ENCODE measurements at regions not wholly inside any gene's neighbourhood (a gene's known extent, or its start where the extent isn't known, plus 50 kb on each side); places are given as distances from the start of the nearest gene placed in this dataset.

DNA sequence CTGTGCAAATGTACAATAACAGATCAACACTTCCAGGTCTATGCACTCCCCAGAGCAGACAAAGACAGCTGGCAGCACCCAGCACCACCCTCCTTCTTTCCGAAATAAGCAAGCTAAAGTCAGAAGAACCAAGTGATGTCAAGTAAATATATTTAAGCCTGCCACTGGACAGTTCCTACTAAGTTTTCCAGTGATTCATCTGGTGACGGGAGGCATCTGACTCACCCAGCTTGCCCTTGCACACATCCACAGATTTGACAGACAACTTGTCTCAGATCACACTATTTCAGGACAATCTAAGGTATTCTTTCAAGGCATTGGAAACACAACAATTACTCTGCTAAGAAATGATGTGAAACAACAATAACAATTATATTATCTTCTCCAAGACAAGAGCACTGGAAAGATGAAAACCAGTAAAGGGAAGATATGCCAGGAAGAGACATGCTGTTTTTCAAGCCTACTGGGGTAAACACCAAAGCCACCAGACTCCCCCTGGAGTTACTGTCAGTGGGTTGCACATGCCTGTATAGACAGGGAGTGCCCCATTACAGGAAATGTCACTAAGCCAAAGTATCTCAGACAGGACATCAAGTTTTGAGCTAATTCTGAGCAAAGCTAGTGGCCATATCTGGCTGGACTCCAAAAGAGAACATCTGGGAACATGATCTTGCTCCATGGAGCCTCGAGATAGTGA, 287.9 kb upstream of the KLHL29 start:
- Histone ChIP-seq H4K20me1 (ENCODE audit: insufficient read depth, low read depth, low read length) (no peaks in the 10 kb centered on the region), H3K79me2 (ENCODE audit: low read length) (no peaks in the 10 kb centered on the region), H3K27ac (ENCODE audit: low read length) (no peak overlapping the region), H3K4me2 (ENCODE audit: low read depth, low read length, poor library complexity, severe bottlenecking) (no peak overlapping the region), H3K9me3 (ENCODE audit: low read length) (no peaks in the 10 kb centered on the region), H3K27me3 (ENCODE audit: low read length) (no peaks in the 10 kb centered on the region), H3K9ac (ENCODE audit: low read length) (no peak overlapping the region), H3K4me3 (ENCODE audit: low read length) (no peak overlapping the region), H2AFZ (ENCODE audit: low read length) (no peak overlapping the region), H3K9me2 (replicated peaks; ENCODE audit: insufficient read depth, low read length) (no peaks in the 10 kb centered on the region), H3K4me1 (ENCODE audit: low read length) (no peaks in the 10 kb centered on the region), H3K36me3 (ENCODE audit: insufficient read depth, low read length) (no peaks in the 10 kb centered on the region)
- DNase-seq, result no peak

DNA sequence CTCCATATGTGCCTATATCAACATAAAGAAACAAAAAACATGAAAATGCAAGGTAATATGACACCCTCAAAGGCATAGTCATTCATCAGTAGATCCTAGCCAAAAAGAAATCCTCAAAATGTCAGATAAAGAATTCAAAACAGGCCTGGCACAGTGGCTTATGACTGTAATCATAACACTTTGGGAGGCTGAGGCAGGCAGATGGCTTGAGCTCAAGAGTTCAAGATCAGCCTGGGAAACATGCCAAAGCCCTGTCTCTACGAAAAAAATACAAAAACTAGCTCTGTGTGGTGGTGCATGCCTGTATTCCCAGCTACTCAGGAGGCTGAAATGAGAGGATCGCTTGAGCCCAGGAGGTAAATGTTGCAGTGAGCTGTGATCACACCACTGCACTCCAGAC, 284.6 kb upstream of the KLHL29 start:
- H3K27me3 ChIP-seq (ENCODE audit: low read length), result peaks cover 3% of the 10 kb centered on the region; the same call in 1 of the 2 replicates
- no peaks in the 10 kb centered on the region for H3K9me2 ChIP-seq (replicated peaks; ENCODE audit: insufficient read depth, low read length)
- no peak overlapping the region for H2AFZ ChIP-seq (ENCODE audit: low read length)
- H3K9ac ChIP-seq (ENCODE audit: low read length), result no peak overlapping the region
- H3K36me3 ChIP-seq (ENCODE audit: insufficient read depth, low read length), result no peaks in the 10 kb centered on the region
- H3K4me1 ChIP-seq (ENCODE audit: low read length), result no peaks in the 10 kb centered on the region
- no peaks in the 10 kb centered on the region for H3K9me3 ChIP-seq (ENCODE audit: low read length)
- H3K4me3 ChIP-seq (ENCODE audit: low read length), result no peak overlapping the region
- no peak overlapping the region for H3K4me2 ChIP-seq (ENCODE audit: low read depth, low read length, poor library complexity, severe bottlenecking)
- H3K79me2 ChIP-seq (ENCODE audit: low read length), result no peaks in the 10 kb centered on the region
- H4K20me1 ChIP-seq (ENCODE audit: insufficient read depth, low read depth, low read length), result no peaks in the 10 kb centered on the region
- DNase-seq, result no peak
- H3K27ac ChIP-seq (ENCODE audit: low read length), result no peak overlapping the region

DNA sequence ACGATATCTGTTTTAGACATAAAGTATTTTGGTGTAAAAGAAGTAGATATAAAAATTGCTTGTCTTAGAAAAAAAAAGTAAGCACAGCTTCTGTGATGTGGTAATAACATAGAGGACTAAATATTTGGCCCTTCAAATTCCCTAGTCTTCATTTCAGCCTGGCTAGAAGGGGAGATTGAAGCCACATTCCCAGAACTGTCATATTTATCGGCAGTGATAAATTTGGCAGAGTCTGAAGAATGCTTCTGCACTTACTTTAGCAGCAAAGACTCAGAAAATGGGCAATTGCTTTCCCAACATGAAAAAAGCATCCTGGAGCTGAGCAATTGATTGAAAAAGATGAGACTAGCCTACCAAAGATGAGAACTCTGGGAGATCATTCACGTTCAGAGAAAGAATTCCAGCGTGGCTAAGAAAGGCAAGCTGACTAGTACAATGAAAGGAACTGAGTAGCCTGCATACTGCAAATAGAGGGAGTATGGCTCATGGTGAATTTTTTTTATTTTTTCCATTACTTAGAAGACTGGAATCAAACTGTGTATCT, 278.7 kb upstream of the KLHL29 start:
- H3K9me2 ChIP-seq (replicated peaks; ENCODE audit: insufficient read depth, low read length), result no peaks in the 10 kb centered on the region
- no peak overlapping the region for H3K9ac ChIP-seq (ENCODE audit: low read length)

DNA sequence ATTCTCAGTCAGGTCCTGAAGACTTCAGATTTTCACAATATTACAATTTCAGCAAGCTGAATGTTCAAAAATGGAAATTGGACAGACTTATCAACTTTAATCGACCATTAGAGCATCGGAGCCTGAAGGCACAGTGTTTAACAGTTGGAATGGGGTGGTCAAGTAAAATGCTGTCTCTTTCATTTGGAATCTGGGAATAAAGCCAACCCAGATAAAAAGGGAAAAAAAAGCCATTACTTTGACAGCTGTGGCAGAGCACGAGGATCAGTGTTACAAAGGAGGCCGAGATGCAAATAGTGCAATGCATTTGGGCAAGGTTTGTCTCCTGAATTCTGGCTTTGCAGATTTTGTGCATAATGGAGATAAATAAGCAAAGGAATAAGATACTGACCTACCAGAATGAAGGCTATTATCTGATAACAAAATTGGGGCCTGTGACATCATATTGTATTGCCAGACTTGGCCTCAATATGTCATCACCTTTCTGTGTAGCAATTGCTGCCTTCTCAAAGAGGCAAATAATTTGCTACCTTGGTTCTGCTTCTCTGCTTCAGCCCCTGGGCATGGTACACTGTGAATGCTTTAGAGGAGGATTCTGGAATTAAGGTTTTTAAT, 277.5 kb upstream of the KLHL29 start:
- Histone ChIP-seq H2AFZ (ENCODE audit: low read length) (no peak overlapping the region), H3K36me3 (ENCODE audit: insufficient read depth, low read length) (no peaks in the 10 kb centered on the region), H3K4me3 (ENCODE audit: low read length) (no peak overlapping the region), H3K4me1 (ENCODE audit: low read length) (no peaks in the 10 kb centered on the region), H3K9ac (ENCODE audit: low read length) (no peak overlapping the region), H3K4me2 (ENCODE audit: low read depth, low read length, poor library complexity, severe bottlenecking) (no peak overlapping the region), H3K27me3 (ENCODE audit: low read length) (peaks cover 3% of the 10 kb centered on the region; the same call in 1 of the 2 replicates), H3K9me2 (replicated peaks; ENCODE audit: insufficient read depth, low read length) (no peaks in the 10 kb centered on the region), H3K27ac (ENCODE audit: low read length) (no peak overlapping the region), H3K9me3 (ENCODE audit: low read length) (no peaks in the 10 kb centered on the region), H4K20me1 (ENCODE audit: insufficient read depth, low read depth, low read length) (no peaks in the 10 kb centered on the region), H3K79me2 (ENCODE audit: low read length) (no peaks in the 10 kb centered on the region)
- DNase-seq, result no peak

More for the DNA sequence above, 278.7 kb upstream of the KLHL29 start:
- Histone ChIP-seq H3K4me3 (ENCODE audit: low read length) (no peak overlapping the region), H3K27me3 (ENCODE audit: low read length) (peaks cover 3% of the 10 kb centered on the region; the same call in 1 of the 2 replicates), H3K79me2 (ENCODE audit: low read length) (no peaks in the 10 kb centered on the region), H2AFZ (ENCODE audit: low read length) (no peak overlapping the region), H3K4me1 (ENCODE audit: low read length) (no peaks in the 10 kb centered on the region), H3K9me3 (ENCODE audit: low read length) (no peaks in the 10 kb centered on the region), H3K27ac (ENCODE audit: low read length) (no peak overlapping the region), H3K4me2 (ENCODE audit: low read depth, low read length, poor library complexity, severe bottlenecking) (no peak overlapping the region), H3K36me3 (ENCODE audit: insufficient read depth, low read length) (no peaks in the 10 kb centered on the region), H4K20me1 (ENCODE audit: insufficient read depth, low read depth, low read length) (no peaks in the 10 kb centered on the region)
- DNase-seq, result no peak

DNA sequence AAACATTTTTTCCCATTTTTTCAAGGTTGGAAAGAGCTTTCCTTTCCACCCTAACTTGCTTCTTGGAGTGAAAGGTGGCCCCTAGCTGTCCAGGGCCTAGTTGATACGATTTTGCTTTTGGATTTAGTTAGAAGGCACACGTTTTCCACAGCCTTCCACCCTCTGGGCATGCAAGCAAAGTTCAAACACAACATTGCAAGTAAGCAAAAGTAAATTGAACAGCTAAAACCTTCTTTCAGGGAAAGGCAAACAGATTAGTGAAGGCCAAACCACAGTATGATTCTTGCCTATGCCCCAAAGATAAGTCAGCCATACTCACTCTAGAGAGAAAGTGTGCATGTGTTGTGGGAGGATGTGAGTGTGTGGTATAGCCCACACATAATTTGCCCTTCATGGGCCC, 273.7 kb upstream of the KLHL29 start:
- Histone ChIP-seq H3K4me2 (ENCODE audit: low read depth, low read length, poor library complexity, severe bottlenecking) (no peak overlapping the region), H2AFZ (ENCODE audit: low read length) (no peak overlapping the region), H3K9ac (ENCODE audit: low read length) (no peak overlapping the region), H3K36me3 (ENCODE audit: insufficient read depth, low read length) (no peaks in the 10 kb centered on the region), H3K27me3 (ENCODE audit: low read length) (no peaks in the 10 kb centered on the region), H4K20me1 (ENCODE audit: insufficient read depth, low read depth, low read length) (no peaks in the 10 kb centered on the region), H3K4me3 (ENCODE audit: low read length) (no peak overlapping the region), H3K9me2 (replicated peaks; ENCODE audit: insufficient read depth, low read length) (no peaks in the 10 kb centered on the region), H3K79me2 (ENCODE audit: low read length) (no peaks in the 10 kb centered on the region), H3K27ac (ENCODE audit: low read length) (no peak overlapping the region), H3K9me3 (ENCODE audit: low read length) (no peaks in the 10 kb centered on the region), H3K4me1 (ENCODE audit: low read length) (no peaks in the 10 kb centered on the region)
- no peak for DNase-seq

DNA sequence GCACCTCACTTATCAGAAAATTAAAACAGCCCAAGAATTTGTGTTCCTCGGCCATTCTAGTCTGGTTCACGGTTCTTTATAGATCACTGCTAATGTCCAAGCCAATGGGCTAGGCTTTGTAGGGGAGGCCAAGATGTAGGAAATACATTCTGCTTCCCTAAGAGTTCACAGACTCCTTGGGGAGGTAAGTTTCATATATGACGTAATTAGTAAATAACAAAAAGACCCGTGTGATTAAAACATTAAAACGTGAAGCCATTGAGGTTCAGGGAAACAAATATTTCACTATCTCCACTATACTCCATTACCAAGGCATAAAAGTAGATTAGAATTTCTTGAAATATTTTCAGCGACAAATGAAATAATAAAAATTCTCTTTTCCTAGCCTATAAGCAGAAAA, 272.5 kb upstream of the KLHL29 start:
- Histone ChIP-seq H4K20me1 (ENCODE audit: insufficient read depth, low read depth, low read length) (no peaks in the 10 kb centered on the region), H3K4me1 (ENCODE audit: low read length) (no peaks in the 10 kb centered on the region), H3K4me3 (ENCODE audit: low read length) (no peak overlapping the region), H3K9me2 (replicated peaks; ENCODE audit: insufficient read depth, low read length) (no peaks in the 10 kb centered on the region), H3K9me3 (ENCODE audit: low read length) (no peaks in the 10 kb centered on the region), H3K36me3 (ENCODE audit: insufficient read depth, low read length) (no peaks in the 10 kb centered on the region), H2AFZ (ENCODE audit: low read length) (no peak overlapping the region), H3K27ac (ENCODE audit: low read length) (no peak overlapping the region), H3K79me2 (ENCODE audit: low read length) (no peaks in the 10 kb centered on the region), H3K27me3 (ENCODE audit: low read length) (no peaks in the 10 kb centered on the region), H3K9ac (ENCODE audit: low read length) (no peak overlapping the region), H3K4me2 (ENCODE audit: low read depth, low read length, poor library complexity, severe bottlenecking) (no peak overlapping the region)
- DNase-seq, result no peak

DNA sequence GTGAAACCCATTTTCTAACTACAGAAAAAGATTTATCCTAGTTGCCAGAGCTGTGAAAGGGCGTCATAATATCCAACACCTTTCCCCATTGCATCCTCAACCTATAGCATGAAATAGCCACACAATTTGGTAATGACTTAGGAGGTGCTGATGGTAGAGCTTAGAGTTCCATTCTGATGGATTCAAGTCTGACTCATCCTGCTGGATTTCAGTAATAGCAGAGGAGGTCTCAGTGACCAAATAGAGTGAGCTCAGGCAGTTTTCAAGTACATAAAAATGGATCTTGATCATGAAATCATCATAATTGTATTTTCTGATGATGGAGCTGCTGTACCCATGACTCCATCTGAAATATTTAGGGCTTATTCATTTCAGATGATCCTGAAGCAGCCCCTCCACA, 270.7 kb upstream of the KLHL29 start:
- Histone ChIP-seq H3K27ac (ENCODE audit: low read length) (no peak overlapping the region), H3K4me1 (ENCODE audit: low read length) (no peaks in the 10 kb centered on the region), H3K36me3 (ENCODE audit: insufficient read depth, low read length) (no peaks in the 10 kb centered on the region), H3K79me2 (ENCODE audit: low read length) (no peaks in the 10 kb centered on the region), H3K4me3 (ENCODE audit: low read length) (no peak overlapping the region), H3K9ac (ENCODE audit: low read length) (no peak overlapping the region), H3K9me3 (ENCODE audit: low read length) (no peaks in the 10 kb centered on the region), H3K27me3 (ENCODE audit: low read length) (no peaks in the 10 kb centered on the region), H3K4me2 (ENCODE audit: low read depth, low read length, poor library complexity, severe bottlenecking) (no peak overlapping the region), H3K9me2 (replicated peaks; ENCODE audit: insufficient read depth, low read length) (no peaks in the 10 kb centered on the region), H4K20me1 (ENCODE audit: insufficient read depth, low read depth, low read length) (no peaks in the 10 kb centered on the region), H2AFZ (ENCODE audit: low read length) (no peak overlapping the region)
- DNase-seq, result no peak

DNA sequence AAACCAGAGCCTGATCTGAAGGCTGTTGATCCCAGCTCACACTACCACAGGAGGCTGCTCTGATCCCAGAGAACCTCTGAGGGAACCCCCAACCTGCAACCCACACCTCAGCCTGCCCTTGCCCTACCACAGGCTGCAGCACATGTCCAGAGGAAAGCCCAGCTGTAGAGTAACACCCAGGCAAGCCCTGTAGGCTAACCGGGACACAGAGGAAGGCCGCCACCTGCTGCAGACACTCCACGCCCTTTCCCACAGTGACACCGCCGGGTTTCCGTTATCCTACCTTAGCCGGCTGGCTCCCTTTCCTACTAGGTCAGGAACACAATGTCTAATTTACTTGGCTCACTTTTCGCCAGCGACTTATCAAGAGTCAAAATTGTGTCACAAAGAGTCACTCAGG, 266.7 kb upstream of the KLHL29 start:
- Histone ChIP-seq H3K79me2 (ENCODE audit: low read length) (no peaks in the 10 kb centered on the region), H4K20me1 (ENCODE audit: insufficient read depth, low read depth, low read length) (no peaks in the 10 kb centered on the region), H3K27me3 (ENCODE audit: low read length) (no peaks in the 10 kb centered on the region), H3K9me3 (ENCODE audit: low read length) (no peaks in the 10 kb centered on the region), H3K4me3 (ENCODE audit: low read length) (no peak overlapping the region), H3K9ac (ENCODE audit: low read length) (no peak overlapping the region), H3K4me2 (ENCODE audit: low read depth, low read length, poor library complexity, severe bottlenecking) (no peak overlapping the region), H3K9me2 (replicated peaks; ENCODE audit: insufficient read depth, low read length) (no peaks in the 10 kb centered on the region), H2AFZ (ENCODE audit: low read length) (no peak overlapping the region), H3K27ac (ENCODE audit: low read length) (no peak overlapping the region), H3K36me3 (ENCODE audit: insufficient read depth, low read length) (no peaks in the 10 kb centered on the region), H3K4me1 (ENCODE audit: low read length) (no peaks in the 10 kb centered on the region)
- no peak for DNase-seq

Data from Karpas-422 (cell line).